ENCODE measurements at regions not wholly inside any gene's neighbourhood (a gene's known extent, or its start where the extent isn't known, plus 50 kb on each side); places are given as distances from the start of the nearest gene placed in this dataset.
"Not testable (repeated sequence)": the region's sequence is repeated elsewhere in the genome, so short reads cannot be mapped to it uniquely, and the experiment has no call there.

- TF ChIP-seq CTCF (conservative IDR thresholded peaks at IDR 0.05; ENCODE audit: low read depth, low read length); EZH2 (IDR thresholded peaks at IDR 0.05; ENCODE audit: low read length, unreplicated experiment): not testable (repeated sequence)
Measured at GRCh38 chr15:24108349-24108748, 421.2 kb upstream of the NDN start.
